ENCODE measurements at regions not wholly inside any gene's neighbourhood (a gene's known extent, or its start where the extent isn't known, plus 50 kb on each side); places are given as distances from the start of the nearest gene placed in this dataset.

GRCh38 chr14:51145246-51145645 lies 50.3 kb upstream of the TRIM9 start:
- TF ChIP-seq UBTF (IDR thresholded peaks at IDR 0.05; ENCODE audit: borderline replicate concordance in 1 of 2, low read depth in 2 of 2, low read length in 2 of 2) = no peak
- no peak for TF ChIP-seq ATF6 (CRISPR knock-in tag; IDR thresholded peaks at IDR 0.05)

Measured in K562 (cell line).